HG03097 (cell line): ENCODE measurements at regions not wholly inside any gene's neighbourhood (a gene's known extent, or its start where the extent isn't known, plus 50 kb on each side); places are given as distances from the start of the nearest gene placed in this dataset.
"Not testable (repeated sequence)": the region's sequence is repeated elsewhere in the genome, so short reads cannot be mapped to it uniquely, and the experiment has no call there.

Source experiments
- ATAC-seq: cut with Tn5 transposase; IDR thresholded peaks from one replicate; pipeline ENCODE4 v1.9.1; 2021; ENCODE audit not compliant: unreplicated experiment, low FRiP score

DNA sequence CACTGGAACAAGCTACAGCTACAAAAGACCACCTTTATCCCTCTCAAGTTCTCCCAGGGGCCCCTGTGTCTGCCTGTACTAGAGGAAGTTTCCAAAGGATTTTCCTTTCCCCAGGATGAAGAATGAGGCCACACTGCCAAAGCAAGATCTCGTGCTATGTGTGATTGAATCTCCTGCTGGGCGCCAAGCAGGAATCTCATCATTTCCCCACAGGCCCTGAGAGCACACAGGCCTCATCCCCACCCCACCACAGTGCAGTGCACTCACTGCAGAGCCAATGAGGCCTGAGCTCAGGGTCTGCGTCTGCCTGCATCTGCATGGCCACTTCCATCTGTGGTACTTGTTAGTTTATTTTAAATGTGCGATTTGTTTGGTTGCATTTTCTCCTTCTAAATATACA lies 387.4 kb upstream of the ASIC2 start:
- no peak for ATAC-seq

DNA sequence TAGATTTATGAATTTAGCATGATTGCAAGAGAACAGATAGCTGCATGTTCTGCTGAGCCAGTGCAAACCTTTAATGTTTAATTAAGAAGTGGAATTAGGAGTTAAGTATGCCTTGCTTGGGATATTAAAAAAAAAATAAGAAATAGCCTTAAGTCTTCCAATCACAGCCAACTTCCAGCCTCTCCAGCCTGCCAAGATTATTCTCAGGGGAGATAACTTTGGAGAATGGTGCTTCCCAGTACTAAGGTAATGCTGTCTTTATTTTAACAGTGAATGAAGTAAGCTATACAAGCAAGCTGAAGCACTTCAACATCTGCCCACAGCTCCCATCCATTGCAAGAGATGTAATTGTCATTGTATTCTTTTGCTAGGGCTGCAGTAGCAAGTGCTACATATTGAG lies 389.5 kb upstream of the ASIC2 start:
- ATAC-seq, result no peak

DNA sequence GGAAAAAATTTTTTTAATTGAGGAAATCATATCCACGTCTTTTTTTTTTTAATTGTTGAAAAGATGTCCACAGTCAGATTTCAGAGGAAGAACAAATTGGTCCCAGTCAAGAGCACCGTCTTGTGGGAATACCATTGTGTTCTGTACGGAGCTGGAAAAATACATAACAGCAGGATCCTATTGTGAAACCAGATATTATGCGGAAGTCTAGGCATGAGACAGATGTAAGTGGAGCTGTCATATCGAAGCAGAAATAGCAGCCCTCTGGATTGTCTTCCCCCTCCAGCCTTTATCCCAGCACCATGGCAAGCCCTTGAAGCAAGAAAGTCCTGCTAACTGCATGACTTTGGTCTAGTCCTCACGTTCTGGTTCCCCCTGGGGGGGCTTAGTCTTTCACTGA lies 391.6 kb upstream of the ASIC2 start:
- ATAC-seq, result no peak

DNA sequence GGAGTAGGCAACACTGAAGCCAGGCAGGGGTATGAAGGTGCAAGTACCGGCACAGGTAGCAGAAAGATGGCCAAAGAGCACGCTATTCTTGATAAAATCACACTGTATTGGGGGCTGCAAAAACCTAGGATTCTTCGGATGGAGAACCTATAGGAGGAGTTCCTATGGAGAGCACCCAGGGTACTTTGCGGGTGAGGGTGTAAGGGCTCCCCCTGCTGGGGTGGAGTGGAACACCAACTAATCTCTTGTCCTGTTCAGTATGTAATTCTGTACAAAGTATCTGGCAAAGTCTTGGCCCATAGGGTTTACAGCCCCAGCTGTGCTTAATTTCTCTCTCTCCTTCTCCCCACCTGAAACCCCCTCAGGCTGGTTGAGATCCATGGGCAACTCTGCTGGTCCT lies 393.1 kb upstream of the ASIC2 start:
- ATAC-seq, result no peak

DNA sequence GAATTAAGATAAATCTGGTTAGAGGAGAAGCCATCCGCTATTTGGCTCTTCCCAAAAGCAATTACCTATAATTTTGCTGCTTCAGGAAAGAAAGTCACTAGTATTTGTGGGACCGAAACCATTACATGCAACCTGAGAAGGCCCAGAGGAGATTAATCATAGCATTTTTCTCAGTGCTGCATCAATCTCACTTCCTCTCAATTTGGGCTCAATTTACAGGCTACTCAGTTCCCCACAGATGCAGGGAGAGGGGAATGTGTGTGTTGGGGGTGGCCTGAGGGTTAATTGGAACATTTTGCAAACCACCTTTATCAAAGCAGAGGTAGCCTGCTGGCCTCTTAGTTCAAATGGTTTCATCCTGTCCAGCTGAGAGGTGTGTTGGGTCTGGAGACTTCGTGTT lies 394.7 kb upstream of the ASIC2 start:
- ATAC-seq, result no peak

DNA sequence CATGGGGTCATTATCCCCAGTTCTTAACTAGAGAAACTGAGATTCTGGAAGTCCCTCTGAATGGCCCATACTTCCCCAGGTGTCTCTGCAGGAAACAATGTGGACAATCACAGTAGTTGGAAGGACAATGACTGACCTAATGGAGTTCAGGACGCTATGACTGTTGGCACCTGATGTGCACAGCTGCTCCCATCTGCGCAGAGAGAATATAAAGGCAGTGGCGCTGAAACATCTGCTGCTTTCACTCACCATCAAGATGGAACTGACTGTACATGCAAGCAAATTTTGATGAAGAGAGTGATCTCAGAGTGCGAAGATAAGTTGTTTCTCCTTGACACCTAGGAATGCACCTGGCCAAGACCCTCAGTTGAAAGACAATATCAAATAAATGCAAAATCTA lies 395.7 kb upstream of the ASIC2 start:
- ATAC-seq, result no peak

DNA sequence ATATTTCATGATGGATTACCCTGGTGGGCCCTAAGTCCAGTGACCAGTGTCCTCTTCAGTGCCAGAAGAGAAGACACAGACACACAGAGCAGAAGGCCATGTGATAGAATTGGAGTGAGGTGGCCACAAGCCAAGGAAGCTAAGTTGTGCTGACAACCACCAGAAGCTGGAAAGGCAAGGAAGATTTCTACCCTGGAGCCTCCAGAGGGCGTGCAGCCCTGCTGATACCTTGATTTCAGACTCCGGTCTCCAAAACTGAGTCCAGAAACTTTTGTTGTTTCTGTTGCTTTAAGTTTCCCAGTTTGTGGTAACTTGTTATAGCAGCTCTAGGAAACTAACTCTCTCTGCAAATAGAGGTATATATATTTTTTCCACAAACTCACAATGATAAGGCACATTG lies 396.6 kb upstream of the ASIC2 start:
- no peak for ATAC-seq

DNA sequence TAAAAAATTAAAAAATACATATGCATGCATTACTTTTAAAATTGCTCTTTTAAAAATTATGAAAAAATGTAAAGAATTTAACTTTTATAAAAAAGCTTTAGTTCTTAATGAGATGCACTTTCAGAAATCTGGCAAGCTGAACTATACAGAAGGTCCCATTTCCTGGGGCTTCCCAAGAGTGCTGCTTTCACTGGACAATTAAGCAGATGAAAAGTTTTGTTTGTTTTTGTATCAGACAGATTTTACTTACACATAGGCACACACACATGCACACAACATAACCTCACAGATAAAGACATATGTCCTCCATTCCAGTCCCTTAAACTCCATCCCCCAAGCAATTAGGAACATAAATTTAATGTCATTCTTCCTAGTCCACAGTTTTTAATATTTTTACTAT lies 402.3 kb upstream of the ASIC2 start:
- ATAC-seq, result no peak

DNA sequence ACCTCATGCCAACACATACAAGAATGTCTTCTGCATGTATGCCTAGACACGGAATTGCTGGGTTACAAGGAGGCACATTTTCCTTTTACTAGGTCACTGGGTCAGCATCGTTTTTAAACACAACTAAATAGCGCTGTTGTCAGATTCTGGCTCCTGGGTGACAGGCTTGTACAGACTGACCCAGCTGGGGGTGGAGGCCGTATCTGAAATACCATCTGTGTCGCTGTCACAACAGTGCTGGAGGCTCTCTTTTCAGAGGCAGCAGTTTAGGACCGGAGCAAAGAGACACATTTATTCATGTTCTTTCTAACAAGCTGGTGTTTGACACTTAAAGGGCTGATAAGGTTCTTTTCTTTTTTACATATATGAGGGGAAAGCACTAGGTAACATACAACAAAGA lies 403.0 kb upstream of the ASIC2 start:
- ATAC-seq, result no peak

DNA sequence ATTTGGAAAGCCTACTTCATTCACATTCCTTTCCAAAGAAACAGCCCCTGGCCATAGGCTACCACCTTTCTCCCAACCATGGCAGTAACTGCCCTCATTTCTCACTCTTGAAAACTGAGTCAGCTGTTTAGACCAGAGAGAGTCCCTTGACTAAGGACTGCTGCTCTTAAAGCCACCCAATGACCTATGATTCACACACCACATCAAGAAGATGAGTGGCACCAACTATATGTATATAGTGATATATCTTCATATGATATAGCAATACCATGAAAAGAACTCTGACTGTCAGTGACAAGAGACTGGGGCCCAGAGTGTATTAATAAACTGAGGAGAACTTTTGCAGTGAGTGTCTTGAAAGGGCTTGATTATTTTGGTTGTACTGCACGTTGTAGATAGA lies 404.5 kb upstream of the ASIC2 start:
- ATAC-seq, result no peak

DNA sequence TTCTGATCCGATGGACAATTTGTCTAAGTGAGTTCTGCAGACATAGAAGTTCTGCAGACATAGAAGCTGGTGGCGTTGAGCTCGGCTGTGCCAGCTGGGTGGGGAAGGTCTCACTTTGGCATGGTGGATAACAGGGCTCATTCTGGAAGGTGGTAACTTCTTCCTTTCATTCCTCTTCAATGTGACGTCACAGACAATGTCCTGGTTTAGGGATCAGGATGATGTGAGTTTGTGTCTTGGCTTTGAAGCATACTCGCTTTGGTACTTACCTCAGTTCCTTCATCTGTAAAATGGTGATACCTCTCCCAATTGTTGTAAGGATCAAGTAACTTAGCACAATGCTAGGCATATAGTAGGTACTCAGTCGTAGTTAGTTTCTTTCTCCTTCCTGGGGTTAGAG lies 408.8 kb upstream of the ASIC2 start:
- no peak for ATAC-seq

DNA sequence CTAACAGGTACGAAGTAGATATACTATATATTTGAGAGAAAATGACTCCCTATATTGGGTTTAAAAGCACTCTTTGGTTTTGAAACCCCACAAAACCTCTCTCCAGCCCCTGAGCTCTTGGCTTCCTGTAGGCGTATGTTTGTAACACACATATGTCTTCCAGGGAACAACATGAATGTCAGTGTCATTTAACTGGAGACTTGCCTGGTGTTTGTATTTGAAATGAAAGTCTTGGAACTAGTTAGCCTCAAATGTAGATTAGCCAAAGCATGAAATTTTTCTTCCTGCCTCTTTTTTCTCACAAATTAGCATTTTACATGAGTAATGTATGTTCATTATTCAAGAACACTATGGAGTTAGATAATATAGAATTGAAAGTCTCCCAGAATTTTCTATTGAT lies 411.8 kb upstream of the ASIC2 start:
- ATAC-seq, result no peak

DNA sequence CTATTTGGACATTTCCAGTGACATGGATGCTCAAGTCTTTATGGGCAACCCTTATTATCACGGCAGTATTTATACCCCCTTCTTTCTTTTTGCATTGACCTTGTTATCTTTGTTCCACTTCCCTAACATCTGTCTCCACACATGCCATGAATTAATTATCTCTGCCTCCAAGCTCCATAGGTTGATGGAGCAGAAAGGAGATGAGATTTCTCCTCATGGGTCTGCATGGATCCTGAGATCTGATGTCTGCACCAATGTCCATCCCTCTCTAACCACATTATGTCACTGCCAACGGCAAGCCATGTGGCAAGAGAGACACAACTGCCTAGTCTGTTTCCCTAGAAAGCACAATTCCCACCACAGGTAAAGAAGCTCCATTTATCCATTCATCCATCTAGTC lies 416.8 kb upstream of the ASIC2 start:
- no peak for ATAC-seq

DNA sequence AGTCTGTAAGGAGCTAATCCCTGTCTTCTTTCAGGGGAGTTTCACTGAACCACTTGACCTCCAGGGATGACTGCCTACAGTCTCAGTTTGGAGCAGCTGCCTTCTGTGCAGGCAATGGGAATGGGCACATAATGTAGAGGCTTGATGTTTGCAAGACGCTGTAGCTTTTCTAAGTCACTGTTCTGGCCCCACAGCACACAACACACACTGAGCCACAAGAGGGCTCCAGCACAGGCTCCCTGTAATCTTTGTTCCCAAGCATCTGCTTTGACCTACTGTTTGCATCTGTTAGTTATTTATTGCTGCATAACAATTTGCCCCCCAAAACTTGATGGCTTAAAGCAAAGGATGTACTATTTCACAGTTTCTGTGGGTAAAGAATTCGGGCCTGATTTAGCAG lies 419.0 kb upstream of the ASIC2 start:
- no peak for ATAC-seq

DNA sequence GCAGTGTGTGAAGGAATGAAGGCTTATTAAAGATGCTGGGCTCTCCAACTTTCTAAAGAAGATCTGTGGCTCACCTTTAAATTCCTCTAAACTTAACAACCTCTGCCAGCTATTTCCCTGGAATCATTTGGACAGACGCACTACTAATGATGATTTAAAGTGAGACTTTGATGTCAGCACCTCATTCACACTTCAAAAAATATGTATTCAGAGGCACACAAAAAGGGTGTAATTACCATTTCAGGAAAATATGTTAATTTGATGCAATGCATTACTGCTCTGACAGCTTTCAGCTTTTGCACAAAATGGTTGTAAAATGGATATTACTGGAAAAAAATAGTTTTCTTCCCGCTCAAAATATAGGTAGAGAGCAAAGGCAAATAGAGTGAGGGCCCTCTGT lies 423.9 kb upstream of the ASIC2 start:
- no peak for ATAC-seq

DNA sequence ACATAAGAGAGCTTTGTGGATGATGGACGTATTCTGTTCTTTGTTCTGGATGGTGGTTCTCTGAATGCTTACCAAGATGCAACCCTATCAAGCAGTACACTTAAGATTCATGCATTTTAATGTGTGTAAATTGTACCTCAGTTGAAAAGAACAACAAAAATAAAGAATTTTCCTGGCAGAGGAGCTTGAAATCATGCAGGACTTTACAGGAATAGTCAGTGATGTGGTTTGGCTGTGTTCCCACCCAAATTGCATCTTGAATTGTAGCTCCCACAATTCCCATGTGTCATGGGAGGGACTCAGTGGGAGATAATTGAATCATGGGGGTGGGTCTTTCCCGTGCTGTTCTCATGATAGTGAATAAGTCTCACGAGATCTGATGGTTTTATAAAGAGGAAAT lies 430.6 kb upstream of the ASIC2 start:
- not testable (repeated sequence) for ATAC-seq

DNA sequence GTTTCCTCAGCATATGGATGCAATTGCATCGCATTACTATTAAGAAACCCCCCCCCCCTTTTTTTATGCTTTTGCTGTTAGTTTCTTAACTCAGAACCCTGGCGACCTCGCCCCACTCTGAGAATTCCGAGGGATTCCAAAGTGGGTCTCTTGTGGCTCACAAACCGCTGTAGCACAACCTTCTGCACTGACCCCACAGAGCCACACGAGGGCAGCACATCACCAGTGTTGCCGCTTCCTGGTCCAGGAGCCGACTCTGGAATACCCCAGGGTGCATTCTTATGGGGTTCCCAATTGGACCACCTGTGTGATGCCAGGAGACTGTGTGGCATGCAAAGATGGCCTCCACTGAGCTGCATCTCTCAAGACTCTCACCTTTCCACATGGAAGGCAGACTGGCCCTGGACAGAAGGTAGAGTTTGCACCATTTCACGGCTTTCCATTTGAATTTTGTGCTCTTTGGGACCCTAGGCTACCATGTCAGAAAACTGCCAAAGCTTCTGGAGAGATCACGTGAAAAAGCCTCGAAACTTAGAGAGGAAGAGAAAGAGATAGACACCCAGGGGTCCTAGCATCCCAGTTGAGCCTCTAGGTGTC lies 432.7 kb upstream of the ASIC2 start:
- ATAC-seq, result no peak

DNA sequence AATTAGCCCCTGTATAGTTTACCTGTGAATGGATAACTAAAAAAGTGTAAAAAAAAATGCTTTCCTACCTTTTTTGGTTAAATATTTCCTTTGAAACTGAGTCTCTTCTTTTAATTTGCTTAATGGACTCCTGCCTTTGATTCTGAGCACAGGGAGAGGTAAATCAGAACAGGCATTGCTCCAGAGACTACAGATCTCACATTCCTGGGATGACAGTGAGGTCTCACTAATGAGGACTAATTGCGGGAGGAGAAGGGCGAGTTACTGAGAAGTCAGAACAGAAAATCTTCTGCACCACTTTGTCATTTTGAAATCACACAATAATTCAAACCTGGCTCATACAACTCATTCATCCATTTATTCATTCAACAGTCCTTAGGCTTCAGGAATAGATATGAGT lies 437.0 kb upstream of the ASIC2 start:
- no peak for ATAC-seq

DNA sequence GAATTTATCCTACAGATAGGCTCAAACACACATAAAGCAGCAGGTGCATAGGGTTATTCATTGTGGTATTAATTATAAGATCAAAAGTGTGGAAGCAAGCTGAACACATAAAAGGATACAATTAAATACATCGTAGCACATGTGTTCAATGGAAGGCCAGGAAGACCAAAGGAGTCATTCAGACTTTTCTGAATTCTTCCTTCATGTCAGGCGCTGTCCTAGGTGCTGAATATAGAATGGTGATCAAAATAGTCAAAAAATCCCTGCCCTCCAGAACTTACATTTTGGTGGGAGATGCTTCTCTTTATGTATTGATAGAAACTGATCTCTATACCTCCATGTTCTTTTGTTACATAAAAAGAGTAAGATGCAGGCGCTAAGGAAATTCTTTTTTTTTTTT lies 439.0 kb upstream of the ASIC2 start:
- no peak for ATAC-seq

DNA sequence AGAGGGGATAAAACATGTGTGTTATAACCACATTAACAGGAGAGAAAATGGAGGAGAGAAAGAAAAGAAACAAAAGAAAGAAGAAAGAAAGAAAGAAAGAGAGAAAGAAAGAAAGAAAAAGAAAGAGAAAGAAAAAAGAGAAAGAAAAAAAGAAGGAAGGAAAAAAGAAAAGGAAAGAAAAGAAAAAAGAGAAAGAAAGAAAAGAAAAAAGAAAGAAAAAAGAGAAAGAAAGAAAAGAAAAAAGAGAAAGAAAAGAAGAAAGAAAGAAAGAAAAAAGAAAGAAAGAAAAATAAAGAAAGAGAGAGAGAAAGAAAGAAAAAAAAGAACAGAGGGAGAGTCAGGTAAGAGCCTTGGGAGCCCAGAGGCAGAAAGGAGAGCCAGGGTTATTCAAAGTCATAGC lies 446.6 kb upstream of the ASIC2 start:
- ATAC-seq, result no peak

DNA sequence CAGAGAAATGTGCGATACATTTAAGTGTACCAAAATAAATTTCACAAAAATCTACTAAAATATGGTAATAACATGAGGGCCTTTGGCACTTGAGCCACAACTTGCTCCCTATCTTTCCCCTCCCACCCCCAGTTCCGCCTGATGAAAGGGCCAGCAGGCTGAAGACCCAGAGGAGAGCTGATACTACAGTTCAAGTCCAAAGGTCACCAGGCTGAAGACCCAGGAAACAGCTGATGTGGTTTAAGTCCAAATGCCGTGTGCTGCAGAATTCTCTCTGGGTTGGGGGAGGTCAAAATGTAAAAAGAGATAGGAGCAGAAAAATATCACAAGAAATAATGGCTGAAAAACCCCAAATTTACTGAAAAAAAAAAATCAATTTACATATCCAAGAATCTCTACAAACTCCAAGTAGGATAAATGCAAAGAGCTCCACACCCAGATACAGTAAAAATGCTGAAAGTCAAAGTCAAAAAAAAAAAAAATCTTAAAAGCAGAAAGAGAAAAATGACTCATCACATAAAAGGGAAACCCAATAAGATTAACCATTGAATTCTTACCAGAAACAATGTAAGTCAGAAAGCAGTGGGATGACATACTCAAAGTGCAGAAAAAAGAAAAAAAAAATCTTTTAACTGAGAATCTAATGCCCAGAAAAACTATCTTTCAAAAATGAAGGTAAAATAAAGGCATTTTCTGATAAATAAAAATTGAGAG lies 452.1 kb upstream of the ASIC2 start:
- no peak for ATAC-seq

DNA sequence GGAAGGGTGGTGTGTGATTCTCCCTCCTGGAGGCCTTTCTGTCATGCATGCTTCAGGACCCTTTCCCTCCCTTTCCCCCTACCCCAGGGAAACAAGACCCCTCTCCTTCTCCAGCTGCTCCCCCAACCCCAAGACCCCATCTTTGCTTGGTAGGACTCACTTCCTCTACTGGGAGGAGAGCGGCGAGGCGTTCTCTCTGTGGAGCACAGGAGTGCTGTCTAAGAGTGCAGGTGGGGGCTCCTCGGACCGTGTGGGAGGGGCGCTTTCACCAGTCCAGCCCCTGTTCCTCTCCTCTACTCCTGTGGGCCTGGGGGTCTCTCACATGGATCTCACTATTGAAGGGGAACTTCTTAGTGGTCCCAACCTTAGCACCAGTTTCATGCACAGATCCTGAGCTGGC lies 456.1 kb upstream of the ASIC2 start:
- no peak for ATAC-seq
